ENCODE measurements at regions not wholly inside any gene's neighbourhood (a gene's known extent, or its start where the extent isn't known, plus 50 kb on each side); places are given as distances from the start of the nearest gene placed in this dataset.

- Histone ChIP-seq H3K9me3 (replicated peaks in 1 of 2; ENCODE audit: control insufficient read depth in 1 of 2, insufficient read depth in 1 of 2, low read length in 2 of 2) (no peaks in the 10 kb centered on the region), H3K27me3 (ENCODE audit: control insufficient read depth in 2 of 2, insufficient read depth in 2 of 2, low read length in 2 of 2) (no peaks in the 10 kb centered on the region), H4K20me1 (ENCODE audit: insufficient read depth, low read length) (no peaks in the 10 kb centered on the region), H3K79me2 (ENCODE audit: insufficient read depth, low read length) (no peaks in the 10 kb centered on the region), H3K9ac (ENCODE audit: insufficient read depth, low read length, poor library complexity, severe bottlenecking) (no peak overlapping the region), H3K4me1 (ENCODE audit: control insufficient read depth in 1 of 2, insufficient read depth in 2 of 2, low read length in 2 of 2) (no peaks in the 10 kb centered on the region), H3K4me3 (replicated peaks in 1 of 3; ENCODE audit: low read depth in 2 of 3, low read length in 3 of 3) (no peak overlapping the region), H3K36me3 (replicated peaks in 1 of 2; ENCODE audit: control insufficient read depth in 1 of 2, insufficient read depth in 2 of 2, low read length in 2 of 2) (no peaks in the 10 kb centered on the region), H3K27ac (ENCODE audit: low read depth in 1 of 2, low read length in 2 of 2) (no peak overlapping the region), H3K4me2 (replicated peaks; ENCODE audit: extremely low read depth, low read length, poor library complexity, severe bottlenecking) (no peak overlapping the region), H2AFZ (ENCODE audit: insufficient read depth, low read depth, low read length, poor library complexity, severe bottlenecking) (no peak overlapping the region)
- no peak for DNase-seq
- TF ChIP-seq CTCF (IDR thresholded peaks at IDR 0.05), result no peak
- intact Hi-C loops (cut with micrococcal nuclease), result no loop called here
- Mint-ChIP-seq H3K27ac (no peak overlapping the region), H3K4me1 (no peaks in the 10 kb centered on the region), H3K9me3 (peaks cover 0 to 5% (median 0%) of the 10 kb centered on the region in 7 donors), H3K4me3 (no peak overlapping the region), H3K36me3 (no peaks in the 10 kb centered on the region), H3K27me3 (ENCODE audit: low read depth in 3 of 3) (no peaks in the 10 kb centered on the region)
- WGBS (ENCODE audit: insufficient coverage), result no CpG with 5 or more reads among the region's 2 CpGs
These were observed 825.3 kb upstream of the FLRT2 start for GRCh38 chr14:84704601-84705000.

GRCh38 chr14:84707830-84708229 is 822.1 kb upstream of the FLRT2 start:
- no peak overlapping the region for H3K27ac Mint-ChIP-seq
- Histone ChIP-seq H3K4me3 (replicated peaks in 1 of 3; ENCODE audit: low read depth in 2 of 3, low read length in 3 of 3) (no peak overlapping the region), H3K9ac (ENCODE audit: insufficient read depth, low read length, poor library complexity, severe bottlenecking) (no peak overlapping the region), H4K20me1 (ENCODE audit: insufficient read depth, low read length) (no peaks in the 10 kb centered on the region), H3K36me3 (replicated peaks in 1 of 2; ENCODE audit: control insufficient read depth in 1 of 2, insufficient read depth in 2 of 2, low read length in 2 of 2) (no peaks in the 10 kb centered on the region), H3K27ac (ENCODE audit: low read depth in 1 of 2, low read length in 2 of 2) (no peak overlapping the region), H3K9me3 (replicated peaks in 1 of 2; ENCODE audit: control insufficient read depth in 1 of 2, insufficient read depth in 1 of 2, low read length in 2 of 2) (no peaks in the 10 kb centered on the region), H3K79me2 (ENCODE audit: insufficient read depth, low read length) (no peaks in the 10 kb centered on the region), H3K27me3 (ENCODE audit: control insufficient read depth in 2 of 2, insufficient read depth in 2 of 2, low read length in 2 of 2) (no peaks in the 10 kb centered on the region), H2AFZ (ENCODE audit: insufficient read depth, low read depth, low read length, poor library complexity, severe bottlenecking) (no peak overlapping the region), H3K4me1 (ENCODE audit: control insufficient read depth in 1 of 2, insufficient read depth in 2 of 2, low read length in 2 of 2) (no peaks in the 10 kb centered on the region), H3K4me2 (replicated peaks; ENCODE audit: extremely low read depth, low read length, poor library complexity, severe bottlenecking) (no peak overlapping the region)
- no peaks in the 10 kb centered on the region for H3K36me3 Mint-ChIP-seq
- no peaks in the 10 kb centered on the region for H3K27me3 Mint-ChIP-seq (ENCODE audit: low read depth in 3 of 3)
- no CpG with 5 or more reads among the region's 1 CpG for WGBS (ENCODE audit: insufficient coverage)
- DNase-seq, result no peak
- H3K4me1 Mint-ChIP-seq, result no peaks in the 10 kb centered on the region
- intact Hi-C loops (cut with micrococcal nuclease), result no loop called here
- no peak overlapping the region for H3K4me3 Mint-ChIP-seq
- H3K9me3 Mint-ChIP-seq, result peaks cover 0 to 2% (median 1%) of the 10 kb centered on the region in 7 donors
- no peak for TF ChIP-seq CTCF (IDR thresholded peaks at IDR 0.05)

Data from CD14-positive monocyte (primary cell).